ENCODE measurements at regions not wholly inside any gene's neighbourhood (a gene's known extent, or its start where the extent isn't known, plus 50 kb on each side); places are given as distances from the start of the nearest gene placed in this dataset.

GRCh38 chr17:71224824-71225575, 895.8 kb upstream of the SOX9 start:
- POLR2A ChIA-PET (ENCODE audit: partially characterized antibody), result no interaction called here

More at GRCh38 chr17:71224824-71225575, 895.8 kb upstream of the SOX9 start:
- no peaks in the 10 kb centered on the region for H3K9me3 ChIP-seq (ENCODE audit: insufficient read depth in 2 of 2, low read depth in 1 of 2, low read length in 1 of 2)
- H3K4me2 ChIP-seq (ENCODE audit: insufficient read depth in 1 of 2, low read depth in 2 of 2, low read length in 2 of 2), result no peak overlapping the region
- no peak overlapping the region for H4K8ac ChIP-seq (ENCODE audit: extremely low read depth, insufficient read depth, low read length)
- H2BK12ac ChIP-seq (ENCODE audit: low read depth, low read length), result no peak overlapping the region
- H2BK15ac ChIP-seq (ENCODE audit: low read length), result no peak overlapping the region
- no peak overlapping the region for H3K14ac ChIP-seq (ENCODE audit: insufficient read length)
- no peak for FAIRE-seq
- CTCF ChIA-PET (ENCODE audit: partially characterized antibody), result interaction anchor here (0.6 kb wide), 1 partner anchor 236 kb away, joined by 3 read pairs; no protein-coding TSS in a partner anchor
- no peak overlapping the region for H4K91ac ChIP-seq (replicated peaks; ENCODE audit: insufficient read length, low read length)
- H3K18ac ChIP-seq (ENCODE audit: extremely low read depth, low read length), result no peak overlapping the region
- no peak overlapping the region for H3K56ac ChIP-seq (replicated peaks; ENCODE audit: insufficient read length, low read depth, low read length)
- no peak overlapping the region for H2AK5ac ChIP-seq (ENCODE audit: low read depth, low read length)
- no peaks in the 10 kb centered on the region for H4K20me1 ChIP-seq (replicated peaks in 1 of 2; ENCODE audit: control insufficient read depth in 1 of 2, insufficient read depth in 2 of 2, low read length in 2 of 2)
- H3K4me3 ChIP-seq (ENCODE audit: extremely low read depth in 1 of 4, insufficient read depth in 2 of 4, low read depth in 3 of 4, low read length in 4 of 4), result no peak overlapping the region
- no peak for TF ChIP-seq CHD1 (IDR thresholded peaks at IDR 0.05; ENCODE audit: low read depth, low read length)
- no peak for TF ChIP-seq EP300 (IDR thresholded peaks at IDR 0.05; ENCODE audit: borderline replicate concordance in 1 of 2, low read depth in 2 of 2, low read length in 2 of 2)
- no peak for TF ChIP-seq CTCF (IDR thresholded peaks at IDR 0.05; ENCODE audit: control extremely low read depth in 1 of 3, insufficient read depth in 1 of 3, low read depth in 1 of 3, low read length in 3 of 3)
- no peak for TF ChIP-seq CBX5 (IDR thresholded peaks at IDR 0.05; ENCODE audit: low read depth, low read length)
- no peak for TF ChIP-seq RXRA (IDR thresholded peaks at IDR 0.05; ENCODE audit: insufficient read depth, low read depth, low read length)
- no peak for TF ChIP-seq YY1 (IDR thresholded peaks at IDR 0.05; ENCODE audit: low read depth, low read length)
- TF ChIP-seq ASH2L (IDR thresholded peaks at IDR 0.05; ENCODE audit: low read length), result no peak
- no peak for TF ChIP-seq SUZ12 (IDR thresholded peaks at IDR 0.05; ENCODE audit: low read length)
- TF ChIP-seq RBBP5 (IDR thresholded peaks at IDR 0.05; ENCODE audit: borderline replicate concordance, low read depth, low read length), result no peak
- no peak for TF ChIP-seq PHF8 (conservative IDR thresholded peaks at IDR 0.05; ENCODE audit: low read depth, low read length)
- H3K23ac ChIP-seq (ENCODE audit: insufficient read length), result no peak overlapping the region
- H3K27me3 ChIP-seq (replicated peaks in 1 of 4; ENCODE audit: control insufficient read depth in 3 of 4, extremely low read depth in 1 of 4, insufficient read depth in 3 of 4, low read length in 3 of 4), result no peaks in the 10 kb centered on the region
- no peak overlapping the region for H2BK5ac ChIP-seq (ENCODE audit: low read depth, low read length)
- no peaks in the 10 kb centered on the region for H3K79me1 ChIP-seq (ENCODE audit: low read depth, low read length)
- no peak overlapping the region for H3K4ac ChIP-seq (replicated peaks; ENCODE audit: insufficient read length, low read depth, low read length)
- no peaks in the 10 kb centered on the region for H3K23me2 ChIP-seq (ENCODE audit: low read depth, low read length)
- H3K36me3 ChIP-seq (ENCODE audit: control insufficient read depth in 2 of 4, insufficient read depth in 4 of 4, low read length in 3 of 4), result no peaks in the 10 kb centered on the region
- 98% methylated on average over 3 of the region's 3 CpGs; no CpG with 5 or more reads in 1 of the 2 experiments for WGBS, 2 experiments (ENCODE audit: extremely low coverage in 1 of 2, insufficient coverage in 1 of 2, insufficient read length in 1 of 2, insufficient replicate concordance in 2 of 2, low coverage in 1 of 2, low lambda C conversion rate in 2 of 2, missing lambda C conversion rate in 1 of 2)
- no peak overlapping the region for H2BK120ac ChIP-seq (replicated peaks; ENCODE audit: low read depth, low read length)
- no peak overlapping the region for H2BK20ac ChIP-seq (ENCODE audit: low read length)
- H3K27ac ChIP-seq (ENCODE audit: low read depth, low read length), result no peak overlapping the region
- H3K79me2 ChIP-seq (ENCODE audit: control insufficient read depth in 1 of 2, insufficient read depth in 2 of 2, low read length in 2 of 2), result no peaks in the 10 kb centered on the region
- H4K5ac ChIP-seq (ENCODE audit: insufficient read length, low read depth, low read length), result no peak overlapping the region
- H3K9ac ChIP-seq (replicated peaks in 1 of 4; ENCODE audit: extremely low read depth in 1 of 4, low read depth in 3 of 4, low read length in 3 of 4), result no peak overlapping the region
- H2AFZ ChIP-seq (ENCODE audit: low read length), result no peak overlapping the region
- no peaks in the 10 kb centered on the region for H3K4me1 ChIP-seq (replicated peaks in 1 of 4; ENCODE audit: control insufficient read depth in 3 of 4, insufficient read depth in 4 of 4, low read length in 3 of 4)
- no peak for DNase-seq (ENCODE audit: low read depth in 1 of 2, low spot score in 2 of 2)
